ENCODE measurements at regions not wholly inside any gene's neighbourhood (a gene's known extent, or its start where the extent isn't known, plus 50 kb on each side); places are given as distances from the start of the nearest gene placed in this dataset.

- no CpG with 5 or more reads among the region's 3 CpGs for WGBS, 2 experiments (ENCODE audit: extremely low coverage in 2 of 2, insufficient read length in 1 of 2)
- CTCF ChIA-PET: interaction anchor here (0.6 kb wide), 1 partner anchor 504 kb away, joined by 4 read pairs; no protein-coding TSS in a partner anchor
- dilution Hi-C loops (cut with HindIII; ENCODE audit: low sequenced_read_pairs, unreplicated experiment): no loop called here
Measured at GRCh38 chr7:52360541-52360940, 674.9 kb upstream of the POM121L12 start.

More at GRCh38 chr7:52360541-52360940, 674.9 kb upstream of the POM121L12 start:
- H3K23ac ChIP-seq (ENCODE audit: low read depth, low read length): no peak overlapping the region
- H3K4me2 ChIP-seq (ENCODE audit: low read depth, low read length): no peak overlapping the region
- H3K4me3 ChIP-seq (ENCODE audit: insufficient read depth, low read depth, low read length): no peak overlapping the region
- no peaks in the 10 kb centered on the region for H3K9me1 ChIP-seq (ENCODE audit: insufficient read depth, low read length)
- no peak overlapping the region for H2BK120ac ChIP-seq (ENCODE audit: low read depth, low read length)
- H2BK15ac ChIP-seq (ENCODE audit: low read depth, low read length): no peak overlapping the region
- POLR2A ChIA-PET (ENCODE audit: unreplicated experiment): no interaction called here
- H2AK5ac ChIP-seq (ENCODE audit: low read depth, low read length): no peak overlapping the region
- no peak overlapping the region for H3K18ac ChIP-seq (ENCODE audit: low read depth, low read length)
- H3K79me1 ChIP-seq (ENCODE audit: low read depth in 1 of 2, low read length in 2 of 2): no peaks in the 10 kb centered on the region
- TF ChIP-seq MAZ (IDR thresholded peaks at IDR 0.05; ENCODE audit: borderline replicate concordance, low read depth, low read length) (no peak), POLR2A (IDR thresholded peaks at IDR 0.05; ENCODE audit: low read depth, low read length) (no peak), SMC3 (IDR thresholded peaks at IDR 0.05; ENCODE audit: low read depth, low read length) (no peak), RCOR1 (IDR thresholded peaks at IDR 0.05; ENCODE audit: insufficient replicate concordance, low read length) (no peak), BHLHE40 (IDR thresholded peaks at IDR 0.05; ENCODE audit: low read depth, low read length) (no peak), RAD21 (IDR thresholded peaks at IDR 0.05; ENCODE audit: low read length) (no peak), MXI1 (IDR thresholded peaks at IDR 0.05; ENCODE audit: borderline replicate concordance, low read depth, low read length) (no peak), CHD1 (IDR thresholded peaks at IDR 0.05; ENCODE audit: low read depth, low read length) (no peak), USF2 (IDR thresholded peaks at IDR 0.05; ENCODE audit: low read depth, low read length) (no peak), CEBPB (IDR thresholded peaks at IDR 0.05; ENCODE audit: low read depth, low read length) (no peak), CTCF (conservative IDR thresholded peaks at IDR 0.05; ENCODE audit: low read depth, low read length) (no peak), MAFK (IDR thresholded peaks at IDR 0.05; ENCODE audit: low read depth, low read length) (no peak), NFE2L2 (IDR thresholded peaks at IDR 0.05; ENCODE audit: low read depth, low read length) (no peak), FOS (IDR thresholded peaks at IDR 0.05; ENCODE audit: low read depth, low read length) (no peak), RFX5 (IDR thresholded peaks at IDR 0.05; ENCODE audit: low read depth, low read length) (no peak), ELK1 (IDR thresholded peaks at IDR 0.05; ENCODE audit: borderline replicate concordance, low read depth, low read length) (no peak)
- ATAC-seq (ENCODE audit: low read depth) (no peak), DNase-seq (no peak)
- H2BK5ac ChIP-seq (ENCODE audit: low read depth, low read length, poor library complexity, severe bottlenecking): no peak overlapping the region
- peaks cover 6% of the 10 kb centered on the region; the same call in 1 of the 2 replicates for H3K9me3 ChIP-seq (ENCODE audit: control insufficient read depth, insufficient read depth, low read length)
- no peaks in the 10 kb centered on the region for H3K36me3 ChIP-seq (ENCODE audit: control insufficient read depth, insufficient read depth, low read length)
- H3K27me3 ChIP-seq (ENCODE audit: control insufficient read depth, insufficient read depth, low read length): no peaks in the 10 kb centered on the region
- no peaks in the 10 kb centered on the region for H4K20me1 ChIP-seq (ENCODE audit: insufficient read depth, low read length)
- H2AK9ac ChIP-seq (replicated peaks; ENCODE audit: low read depth, low read length, poor library complexity): no peak overlapping the region
- no TSS peak for BruUV-seq (replicated peaks)
- no peak overlapping the region for H3K4ac ChIP-seq (ENCODE audit: low read depth, low read length)
- no peak overlapping the region for H4K5ac ChIP-seq (ENCODE audit: low read depth, low read length)
- no peak overlapping the region for H3K56ac ChIP-seq (ENCODE audit: extremely low read depth, insufficient read depth, low read length)
- no peaks in the 10 kb centered on the region for H3K4me1 ChIP-seq (ENCODE audit: control insufficient read depth, insufficient read depth, low read length)
- no peak overlapping the region for H2AFZ ChIP-seq (replicated peaks; ENCODE audit: low read length, poor library complexity)
- no peak overlapping the region for H3K14ac ChIP-seq (replicated peaks; ENCODE audit: low read depth, low read length)
- in situ Hi-C loops (cut with MboI; ENCODE audit: low sequenced_read_pairs): no loop called here
- no peak overlapping the region for H2BK20ac ChIP-seq (ENCODE audit: low read depth, low read length)
- no peak overlapping the region for H4K8ac ChIP-seq (ENCODE audit: low read depth in 2 of 2, low read length in 2 of 2)
- intact Hi-C loops (cut with micrococcal nuclease): no loop called here
- no peak overlapping the region for H4K91ac ChIP-seq (ENCODE audit: insufficient read depth, low read depth, low read length)
- H3K27ac ChIP-seq (ENCODE audit: insufficient read depth, low read length): no peak overlapping the region
- H3K9ac ChIP-seq (ENCODE audit: low read depth, low read length): no peak overlapping the region
